ENCODE measurements at regions not wholly inside any gene's neighbourhood (a gene's known extent, or its start where the extent isn't known, plus 50 kb on each side); places are given as distances from the start of the nearest gene placed in this dataset.

GRCh38 chr12:78560633-78561032 is 303.9 kb upstream of the SYT1 start:
- TF ChIP-seq CTCF (conservative IDR thresholded peaks at IDR 0.05; ENCODE audit: low read depth, low read length) (no peak), RFX5 (IDR thresholded peaks at IDR 0.05; ENCODE audit: low read depth, low read length) (no peak), MAZ (IDR thresholded peaks at IDR 0.05; ENCODE audit: borderline replicate concordance, low read depth, low read length) (no peak), POLR2A (IDR thresholded peaks at IDR 0.05; ENCODE audit: low read depth, low read length) (no peak), FOS (IDR thresholded peaks at IDR 0.05; ENCODE audit: low read depth, low read length) (no peak), SMC3 (IDR thresholded peaks at IDR 0.05; ENCODE audit: low read depth, low read length) (no peak), RAD21 (IDR thresholded peaks at IDR 0.05; ENCODE audit: low read length) (no peak), CEBPB (IDR thresholded peaks at IDR 0.05; ENCODE audit: low read depth, low read length) (no peak), USF2 (IDR thresholded peaks at IDR 0.05; ENCODE audit: low read depth, low read length) (no peak), ELK1 (IDR thresholded peaks at IDR 0.05; ENCODE audit: borderline replicate concordance, low read depth, low read length) (no peak), NFE2L2 (IDR thresholded peaks at IDR 0.05; ENCODE audit: low read depth, low read length) (no peak)
